GM23248 (cell line): ENCODE measurements at regions not wholly inside any gene's neighbourhood (a gene's known extent, or its start where the extent isn't known, plus 50 kb on each side); places are given as distances from the start of the nearest gene placed in this dataset.
"Not testable (repeated sequence)": the region's sequence is repeated elsewhere in the genome, so short reads cannot be mapped to it uniquely, and the experiment has no call there.

ENCODE experiments used
- EZH2 ChIP-seq: fragments of 200-600 bp; sonication (generic); IDR thresholded peaks from 2 replicates; pipeline ENCODE4 v1.6.1; 2018; ENCODE audit warnings: antibody characterized with exemption, mild to moderate bottlenecking; ENCODE audit not compliant: insufficient read depth, poor library complexity, severe bottlenecking
- EZH2phosphoT487 ChIP-seq: fragments of 200-600 bp; sonication (generic); IDR thresholded peaks from 2 replicates; pipeline ENCODE4 v1.6.1; 2018; ENCODE audit warnings: antibody characterized with exemption, moderate library complexity, mild to moderate bottlenecking, low read depth; ENCODE audit not compliant: insufficient read depth

DNA sequence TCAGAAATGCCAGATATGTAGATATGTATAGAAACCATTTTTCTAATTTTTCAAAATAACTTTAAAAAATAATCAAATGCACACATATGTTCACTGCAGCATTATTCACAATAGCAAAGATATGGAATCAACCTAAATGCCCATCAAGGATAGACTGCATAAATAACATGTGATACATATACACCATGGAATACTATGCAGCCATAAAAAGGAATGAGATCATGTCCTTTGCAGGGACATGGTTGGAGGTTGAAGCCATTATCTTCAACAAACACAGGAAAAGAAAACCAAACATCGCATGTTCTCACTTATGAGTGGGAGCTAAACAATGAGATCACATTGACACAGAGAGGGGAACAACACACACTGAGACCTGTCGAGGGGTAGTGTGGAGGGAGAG is 176.1 kb downstream of the MATN1 start:
- not testable (repeated sequence) for TF ChIP-seq EZH2, EZH2phosphoT487
